ENCODE measurements at regions not wholly inside any gene's neighbourhood (a gene's known extent, or its start where the extent isn't known, plus 50 kb on each side); places are given as distances from the start of the nearest gene placed in this dataset.
"Not testable (repeated sequence)": the region's sequence is repeated elsewhere in the genome, so short reads cannot be mapped to it uniquely, and the experiment has no call there.

DNA sequence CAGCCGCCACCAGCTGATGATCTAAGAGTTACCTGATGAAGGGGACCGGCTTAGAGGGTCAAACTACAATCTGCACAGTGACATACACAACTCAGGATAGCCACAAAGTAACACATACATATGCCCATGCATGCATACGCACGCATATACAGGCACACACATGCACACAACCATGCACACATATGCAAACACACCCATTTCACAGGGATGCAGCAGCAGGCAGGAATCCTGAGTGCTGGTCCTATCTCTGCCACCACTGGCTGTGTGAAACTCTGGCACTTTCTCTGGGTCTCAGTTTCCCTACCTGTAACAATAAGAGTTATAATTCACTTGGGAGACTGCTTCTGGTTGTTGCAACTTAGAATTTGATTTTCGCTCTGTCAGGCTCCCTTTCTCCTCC lies 520.2 kb downstream of the PTPRU start:
- Histone ChIP-seq H3K4me3 (no peak overlapping the region), H3K36me3 (no peaks in the 10 kb centered on the region), H3K4me1 (no peaks in the 10 kb centered on the region), H3K27me3 (peaks cover 0 to 64% (median 13%) of the 10 kb centered on the region in 7 donors), H3K27ac (no peak overlapping the region), H3K9me3 (no peaks in the 10 kb centered on the region)
- no peak for ATAC-seq
- intact Hi-C loops (cut with DNase I), result no loop called here
- TF ChIP-seq, protein P1, sequence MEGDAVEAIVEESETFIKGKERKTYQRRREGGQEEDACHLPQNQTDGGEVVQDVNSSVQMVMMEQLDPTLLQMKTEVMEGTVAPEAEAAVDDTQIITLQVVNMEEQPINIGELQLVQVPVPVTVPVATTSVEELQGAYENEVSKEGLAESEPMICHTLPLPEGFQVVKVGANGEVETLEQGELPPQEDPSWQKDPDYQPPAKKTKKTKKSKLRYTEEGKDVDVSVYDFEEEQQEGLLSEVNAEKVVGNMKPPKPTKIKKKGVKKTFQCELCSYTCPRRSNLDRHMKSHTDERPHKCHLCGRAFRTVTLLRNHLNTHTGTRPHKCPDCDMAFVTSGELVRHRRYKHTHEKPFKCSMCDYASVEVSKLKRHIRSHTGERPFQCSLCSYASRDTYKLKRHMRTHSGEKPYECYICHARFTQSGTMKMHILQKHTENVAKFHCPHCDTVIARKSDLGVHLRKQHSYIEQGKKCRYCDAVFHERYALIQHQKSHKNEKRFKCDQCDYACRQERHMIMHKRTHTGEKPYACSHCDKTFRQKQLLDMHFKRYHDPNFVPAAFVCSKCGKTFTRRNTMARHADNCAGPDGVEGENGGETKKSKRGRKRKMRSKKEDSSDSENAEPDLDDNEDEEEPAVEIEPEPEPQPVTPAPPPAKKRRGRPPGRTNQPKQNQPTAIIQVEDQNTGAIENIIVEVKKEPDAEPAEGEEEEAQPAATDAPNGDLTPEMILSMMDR (IDR thresholded peaks at IDR 0.05), result no peak
- no peak for DNase-seq
- 79 to 81% methylated on average over 5 of the region's 5 CpGs for WGBS, 2 donors

DNA sequence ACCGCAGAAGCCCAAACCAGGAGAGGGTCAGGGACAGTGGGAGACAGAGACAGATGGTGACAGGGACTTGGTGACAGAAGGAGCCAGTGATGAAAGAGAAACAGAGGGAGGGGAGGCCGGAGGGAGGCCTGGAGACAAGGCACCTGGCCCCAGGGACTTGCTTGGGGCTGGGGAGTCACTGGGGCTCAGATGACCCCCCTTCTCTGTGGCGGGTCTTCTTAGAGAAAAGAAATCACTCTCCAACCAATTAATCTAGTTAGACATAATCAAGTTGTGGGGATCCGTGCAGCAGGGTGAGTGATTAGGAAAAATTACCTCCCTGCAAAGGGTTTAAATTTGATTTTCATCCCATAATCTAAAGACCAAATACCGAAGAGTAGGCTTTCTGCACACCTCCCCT lies 519.8 kb downstream of the PTPRU start:
- Histone ChIP-seq H3K4me3 (no peak overlapping the region), H3K27ac (no peak overlapping the region), H3K27me3 (peaks cover 0 to 62% (median 13%) of the 10 kb centered on the region in 7 donors), H3K36me3 (no peaks in the 10 kb centered on the region), H3K9me3 (no peaks in the 10 kb centered on the region), H3K4me1 (no peaks in the 10 kb centered on the region)
- WGBS, 2 donors, result 52 to 60% methylated on average over 4 to 5 of the region's 5 CpGs
- no peak for DNase-seq
- no peak for ATAC-seq
- TF ChIP-seq, protein P1 (IDR thresholded peaks at IDR 0.05), result no peak
- intact Hi-C loops (cut with DNase I), result no loop called here

DNA sequence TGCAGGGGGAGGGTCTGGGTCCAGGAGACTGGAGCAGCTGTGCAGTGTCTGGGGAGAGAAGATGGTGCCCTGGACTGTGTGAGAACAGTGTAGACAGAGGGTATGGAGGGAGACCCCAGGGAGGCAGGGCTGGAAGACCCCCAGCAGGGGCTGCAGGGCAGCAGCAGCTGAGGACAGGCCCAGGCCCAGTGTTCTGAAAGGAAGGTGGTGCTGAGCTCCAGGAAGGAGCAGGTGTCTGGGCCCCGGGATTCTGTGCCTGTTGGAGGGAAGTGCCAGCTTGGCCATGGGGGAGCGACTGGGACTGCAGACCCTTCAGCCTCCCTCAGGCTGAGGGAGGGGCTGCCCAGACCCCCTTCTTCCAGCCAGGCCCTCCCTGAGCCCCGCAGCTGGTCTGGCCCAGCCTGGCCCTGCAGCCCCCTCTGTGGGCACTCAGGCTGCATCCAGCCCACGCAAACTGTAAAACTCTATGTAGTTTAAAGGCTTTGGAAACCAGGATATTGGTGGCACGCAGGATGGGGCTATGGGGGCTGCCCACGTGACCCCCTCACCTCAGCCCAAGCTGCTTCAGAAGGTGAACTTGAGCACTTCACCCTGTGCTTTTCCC lies 519.2 kb downstream of the PTPRU start:
- H3K36me3 ChIP-seq; ATAC-seq; H3K9me3 ChIP-seq; H3K27ac ChIP-seq; H3K4me3 ChIP-seq; H3K4me1 ChIP-seq; intact Hi-C loops (cut with DNase I); DNase-seq: not testable (repeated sequence)
- 72 to 77% methylated on average over 6 of the region's 6 CpGs for WGBS, 2 donors
- peaks cover 0 to 56% (median 13%) of the 10 kb centered on the region in 7 donors for H3K27me3 ChIP-seq

DNA sequence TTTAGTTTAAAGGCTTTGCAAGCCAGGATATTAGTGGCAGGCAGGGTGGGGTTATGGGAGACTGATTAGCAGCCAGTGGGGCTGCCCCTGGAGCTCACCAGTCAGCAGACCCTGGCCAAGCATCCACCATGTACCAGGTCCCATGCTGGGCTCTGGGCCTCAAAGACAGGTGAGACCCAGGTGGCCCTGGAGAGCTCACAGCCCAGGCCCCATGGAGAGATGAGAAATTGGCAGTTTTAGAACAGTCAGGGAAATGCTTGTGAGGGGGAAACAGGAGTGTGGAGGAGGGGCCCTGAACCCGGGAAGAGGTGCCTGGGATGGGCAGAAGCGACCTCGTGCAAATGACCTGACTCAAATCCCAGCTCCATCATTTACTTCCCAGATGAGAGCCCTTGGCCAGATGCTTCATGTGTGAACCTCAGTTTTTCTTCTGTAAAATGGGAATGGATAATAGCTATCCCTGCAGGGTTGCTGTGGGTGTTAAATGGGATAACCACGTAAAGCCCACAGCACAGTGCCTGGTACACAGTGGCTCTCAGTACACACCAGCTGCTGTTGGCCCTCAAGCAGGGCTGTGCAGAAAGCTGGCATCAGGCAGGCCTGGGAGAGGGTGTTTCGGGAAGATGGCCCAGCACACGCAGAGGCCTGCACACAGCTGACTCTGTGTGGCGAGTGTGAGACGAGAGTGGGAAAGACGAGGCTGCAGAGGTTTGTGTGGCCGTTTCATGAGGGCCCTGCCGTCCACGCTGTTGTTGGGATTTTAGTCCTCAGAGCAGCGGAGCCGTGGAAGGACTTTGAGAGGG lies 518.5 kb downstream of the PTPRU start:
- no peak for ATAC-seq
- intact Hi-C loops (cut with DNase I), result no loop called here
- no peak for DNase-seq
- no peaks in the 10 kb centered on the region for H3K36me3 ChIP-seq
- no peak overlapping the region for H3K27ac ChIP-seq
- 76 to 79% methylated on average over 14 of the region's 14 CpGs for WGBS, 2 donors
- H3K4me1 ChIP-seq, result no peaks in the 10 kb centered on the region
- TF ChIP-seq, protein P1 (IDR thresholded peaks at IDR 0.05), result no peak
- H3K9me3 ChIP-seq, result no peaks in the 10 kb centered on the region
- H3K27me3 ChIP-seq, result peaks cover 0 to 54% (median 13%) of the 10 kb centered on the region in 7 donors
- no peak overlapping the region for H3K4me3 ChIP-seq

Measured in heart right ventricle (tissue), 16 donors.